ENCODE measurements at regions not wholly inside any gene's neighbourhood (a gene's known extent, or its start where the extent isn't known, plus 50 kb on each side); places are given as distances from the start of the nearest gene placed in this dataset.
"Not testable (repeated sequence)": the region's sequence is repeated elsewhere in the genome, so short reads cannot be mapped to it uniquely, and the experiment has no call there.

- H3K4me1 Mint-ChIP-seq, DNase-seq, H3K4me3 Mint-ChIP-seq, H3K27ac Mint-ChIP-seq, H3K36me3 Mint-ChIP-seq, H3K9me3 Mint-ChIP-seq, H3K27me3 Mint-ChIP-seq: not testable (repeated sequence)
Observed at GRCh38 chr2:215889240-215889969, 123.9 kb downstream of the MREG start.

- no peak overlapping the region for H3K27ac Mint-ChIP-seq
- peaks cover 8% of the 10 kb centered on the region for H3K27me3 Mint-ChIP-seq
- no peaks in the 10 kb centered on the region for H3K9me3 Mint-ChIP-seq
- H3K4me3 Mint-ChIP-seq: no peak overlapping the region
- no peaks in the 10 kb centered on the region for H3K4me1 Mint-ChIP-seq
- DNase-seq: no peak
- H3K36me3 Mint-ChIP-seq: no peaks in the 10 kb centered on the region
Observed at GRCh38 chr2:215888680-215889079, 124.7 kb downstream of the MREG start.

- DNase-seq: no peak
- H3K27ac Mint-ChIP-seq: no peak overlapping the region
- H3K4me1 Mint-ChIP-seq: no peaks in the 10 kb centered on the region
- peaks cover 8% of the 10 kb centered on the region for H3K27me3 Mint-ChIP-seq
- H3K4me3 Mint-ChIP-seq: no peak overlapping the region
- H3K9me3 Mint-ChIP-seq: no peaks in the 10 kb centered on the region
- no peaks in the 10 kb centered on the region for H3K36me3 Mint-ChIP-seq
Observed at GRCh38 chr2:215887303-215887702, 126.0 kb downstream of the MREG start.

GRCh38 chr2:215886022-215886421 lies 127.3 kb downstream of the MREG start:
- no peak for DNase-seq
- H3K27ac Mint-ChIP-seq: no peak overlapping the region
- H3K36me3 Mint-ChIP-seq: no peaks in the 10 kb centered on the region
- peaks cover 12% of the 10 kb centered on the region for H3K27me3 Mint-ChIP-seq
- H3K4me3 Mint-ChIP-seq: no peak overlapping the region
- no peaks in the 10 kb centered on the region for H3K9me3 Mint-ChIP-seq
- H3K4me1 Mint-ChIP-seq: no peaks in the 10 kb centered on the region

- Mint-ChIP-seq H3K27me3 (peaks cover 12% of the 10 kb centered on the region), H3K4me1 (no peaks in the 10 kb centered on the region), H3K36me3 (no peaks in the 10 kb centered on the region), H3K27ac (no peak overlapping the region), H3K9me3 (no peaks in the 10 kb centered on the region), H3K4me3 (no peak overlapping the region)
- DNase-seq: no peak
Observed at GRCh38 chr2:215885536-215885935, 127.8 kb downstream of the MREG start.

- H3K27me3 Mint-ChIP-seq: peaks cover 8% of the 10 kb centered on the region
- no peaks in the 10 kb centered on the region for H3K9me3 Mint-ChIP-seq
- no peak overlapping the region for H3K4me3 Mint-ChIP-seq
- DNase-seq: no peak
- no peaks in the 10 kb centered on the region for H3K4me1 Mint-ChIP-seq
- H3K36me3 Mint-ChIP-seq: no peaks in the 10 kb centered on the region
- H3K27ac Mint-ChIP-seq: no peak overlapping the region
Observed at GRCh38 chr2:215884451-215885087, 128.8 kb downstream of the MREG start.

GRCh38 chr2:215883799-215884198 lies 129.6 kb downstream of the MREG start:
- Mint-ChIP-seq H3K4me3 (no peak overlapping the region), H3K9me3 (no peaks in the 10 kb centered on the region), H3K4me1 (no peaks in the 10 kb centered on the region), H3K27ac (no peak overlapping the region), H3K27me3 (peaks cover 4% of the 10 kb centered on the region), H3K36me3 (no peaks in the 10 kb centered on the region)
- no peak for DNase-seq

- Mint-ChIP-seq H3K9me3 (no peaks in the 10 kb centered on the region), H3K27me3 (peaks cover 4% of the 10 kb centered on the region), H3K4me1 (no peaks in the 10 kb centered on the region), H3K27ac (no peak overlapping the region), H3K4me3 (no peak overlapping the region), H3K36me3 (no peaks in the 10 kb centered on the region)
- DNase-seq: no peak
Observed at GRCh38 chr2:215882689-215883088, 130.7 kb downstream of the MREG start.

- no peaks in the 10 kb centered on the region for H3K36me3 Mint-ChIP-seq
- H3K27ac Mint-ChIP-seq: no peak overlapping the region
- peaks cover 4% of the 10 kb centered on the region for H3K27me3 Mint-ChIP-seq
- no peaks in the 10 kb centered on the region for H3K9me3 Mint-ChIP-seq
- DNase-seq: no peak
- no peaks in the 10 kb centered on the region for H3K4me1 Mint-ChIP-seq
- H3K4me3 Mint-ChIP-seq: no peak overlapping the region
Observed at GRCh38 chr2:215881582-215881981, 131.8 kb downstream of the MREG start.

- no peaks in the 10 kb centered on the region for H3K36me3 Mint-ChIP-seq
- no peak for DNase-seq
- no peak overlapping the region for H3K4me3 Mint-ChIP-seq
- H3K27me3 Mint-ChIP-seq: peaks cover 4% of the 10 kb centered on the region
- no peaks in the 10 kb centered on the region for H3K9me3 Mint-ChIP-seq
- H3K4me1 Mint-ChIP-seq: no peaks in the 10 kb centered on the region
- no peak overlapping the region for H3K27ac Mint-ChIP-seq
Observed at GRCh38 chr2:215880970-215881369, 132.4 kb downstream of the MREG start.

- Mint-ChIP-seq H3K4me3 (no peak overlapping the region), H3K27ac (no peak overlapping the region), H3K27me3 (peaks cover 4% of the 10 kb centered on the region), H3K4me1 (no peaks in the 10 kb centered on the region), H3K9me3 (no peaks in the 10 kb centered on the region), H3K36me3 (no peaks in the 10 kb centered on the region)
- DNase-seq: no peak
Observed at GRCh38 chr2:215879977-215880940, 133.1 kb downstream of the MREG start.

- no peak for DNase-seq
- no peaks in the 10 kb centered on the region for H3K36me3 Mint-ChIP-seq
- no peaks in the 10 kb centered on the region for H3K4me1 Mint-ChIP-seq
- H3K9me3 Mint-ChIP-seq: no peaks in the 10 kb centered on the region
- peaks cover 4% of the 10 kb centered on the region for H3K27me3 Mint-ChIP-seq
- no peak overlapping the region for H3K27ac Mint-ChIP-seq
- no peak overlapping the region for H3K4me3 Mint-ChIP-seq
Observed at GRCh38 chr2:215879331-215879730, 134.0 kb downstream of the MREG start.

- Mint-ChIP-seq H3K4me1 (no peaks in the 10 kb centered on the region), H3K27ac (no peak overlapping the region), H3K4me3 (no peak overlapping the region), H3K36me3 (no peaks in the 10 kb centered on the region), H3K27me3 (peaks cover 4% of the 10 kb centered on the region), H3K9me3 (no peaks in the 10 kb centered on the region)
- DNase-seq: no peak
Observed at GRCh38 chr2:215878476-215879063, 134.8 kb downstream of the MREG start.

- DNase-seq: no peak
- H3K4me1 Mint-ChIP-seq: no peaks in the 10 kb centered on the region
- H3K9me3 Mint-ChIP-seq: no peaks in the 10 kb centered on the region
- no peak overlapping the region for H3K27ac Mint-ChIP-seq
- no peak overlapping the region for H3K4me3 Mint-ChIP-seq
- no peaks in the 10 kb centered on the region for H3K36me3 Mint-ChIP-seq
- peaks cover 4% of the 10 kb centered on the region for H3K27me3 Mint-ChIP-seq
Observed at GRCh38 chr2:215876937-215877238, 136.5 kb downstream of the MREG start.
